Neural cell (in vitro differentiated cells): ENCODE measurements at regions not wholly inside any gene's neighbourhood (a gene's known extent, or its start where the extent isn't known, plus 50 kb on each side); places are given as distances from the start of the nearest gene placed in this dataset.

Experiments
- H2AFZ ChIP-seq: fragments of 200-600, 300-800 bp; sonication (generic), shearing (Covaris generic); 2 replicates; pipeline ENCODE4 v1.6.0; 2014; ENCODE audit warnings: low read depth, mild to moderate bottlenecking, antibody characterized with exemption, low read length, moderate library complexity
- H3F3A ChIP-seq: fragments of 200-600 bp; shearing (Covaris generic); 2 replicates; pipeline ENCODE4 v1.6.1; 2016; ENCODE audit warnings: mild to moderate bottlenecking, moderate library complexity, mixed read lengths, antibody characterized with exemption, low read length; ENCODE audit not compliant: insufficient read depth, poor library complexity, severe bottlenecking
- H3K27ac ChIP-seq: fragments of 200-600, 300-800 bp; sonication (generic), shearing (Covaris generic); 2 replicates; pipeline ENCODE4 v1.5.1; 2014; ENCODE audit warnings: mild to moderate bottlenecking, low read length, moderate library complexity
- H3K27me3 ChIP-seq: fragments of 300-800, 200-600 bp; sonication (generic), shearing (Covaris generic); 2 replicates; pipeline ENCODE4 v1.6.0; 2014; ENCODE audit warnings: mild to moderate bottlenecking, low read depth, low read length, moderate library complexity; ENCODE audit not compliant: insufficient read depth
- H3K36me3 ChIP-seq: fragments of 300-800, 200-600 bp; sonication (generic), shearing (Covaris generic); 2 replicates; pipeline ENCODE4 v1.5.1; 2014; ENCODE audit warnings: mild to moderate bottlenecking, antibody characterized with exemption, low read length, moderate library complexity; ENCODE audit not compliant: insufficient read depth
- H3K4me2 ChIP-seq: fragments of 300-800, 200-600 bp; sonication (generic), shearing (Covaris generic); 2 replicates; pipeline ENCODE4 v1.6.0; 2014; ENCODE audit warnings: mild to moderate bottlenecking, low read length
- H3K4me3 ChIP-seq: fragments of 300-800, 200-600 bp; sonication (generic), shearing (Covaris generic); 2 replicates; pipeline ENCODE4 v1.5.1; 2014; ENCODE audit warnings: mild to moderate bottlenecking, low read length, moderate library complexity
- H3K79me2 ChIP-seq: fragments of 200-600 bp; shearing (Covaris generic); replicated peaks from 2 replicates; pipeline ENCODE4 v1.6.0; 2014; ENCODE audit warnings: mild to moderate bottlenecking, low read length, moderate library complexity; ENCODE audit not compliant: insufficient read depth
- H3K9ac ChIP-seq: fragments of 300-800, 200-600 bp; sonication (generic), shearing (Covaris generic); 2 replicates; pipeline ENCODE4 v1.6.1; 2016; ENCODE audit warnings: mild to moderate bottlenecking, low read length, mixed read lengths
- H3K9me2 ChIP-seq: fragments of 200-600 bp; shearing (Covaris generic); 2 replicates; pipeline ENCODE4 v1.6.1; 2016; ENCODE audit warnings: mild to moderate bottlenecking, low read length, mixed read lengths; ENCODE audit not compliant: insufficient read depth
- H3K9me3 ChIP-seq: fragments of 200-600, 300-800 bp; sonication (generic), shearing (Covaris generic); 2 replicates; pipeline ENCODE4 v1.6.1; 2016; ENCODE audit warnings: mild to moderate bottlenecking, mixed run types, low read length, moderate library complexity, mixed read lengths
- H4K20me1 ChIP-seq: fragments of 200-600 bp; shearing (Covaris generic); 2 replicates; pipeline ENCODE4 v1.6.1; 2016; ENCODE audit warnings: mild to moderate bottlenecking, mixed run types; ENCODE audit not compliant: insufficient read depth
- EP300 ChIP-seq: fragments of 450-650 bp; conservative IDR thresholded peaks from 2 replicates; pipeline ENCODE4 v1.6.1; 2014; ENCODE audit warnings: antibody characterized with exemption, mild to moderate bottlenecking, moderate library complexity; ENCODE audit not compliant: poor library complexity, severe bottlenecking
- EZH2 ChIP-seq: fragments of 200-600, 300-800 bp; shearing (Covaris generic), sonication (generic); IDR thresholded peaks from 2 replicates; pipeline ENCODE4 v1.6.1; 2014; ENCODE audit warnings: antibody characterized with exemption, low read length, borderline replicate concordance, mild to moderate bottlenecking; ENCODE audit not compliant: insufficient read depth, poor library complexity, severe bottlenecking
- MXI1 ChIP-seq: fragments of 450-650 bp; conservative IDR thresholded peaks from 2 replicates; pipeline ENCODE4 v1.6.1; 2014; ENCODE audit warnings: antibody characterized with exemption, mild to moderate bottlenecking; ENCODE audit not compliant: poor library complexity, severe bottlenecking
- POLR2AphosphoS5 ChIP-seq: IDR thresholded peaks from 2 replicates; pipeline ENCODE4 v1.6.1; 2012
- RAD21 ChIP-seq: fragments of 450-650 bp; conservative IDR thresholded peaks from 2 replicates; pipeline ENCODE4 v1.6.1; 2014; ENCODE audit warnings: antibody characterized with exemption, mild to moderate bottlenecking, moderate library complexity
- SMC3 ChIP-seq: fragments of 450-650 bp; conservative IDR thresholded peaks from 2 replicates; pipeline ENCODE4 v1.6.1; 2014; ENCODE audit warnings: antibody characterized with exemption, mild to moderate bottlenecking, moderate library complexity; ENCODE audit not compliant: poor library complexity
- TAF1 ChIP-seq: IDR thresholded peaks from 2 replicates; pipeline ENCODE4 v1.6.1; 2012; ENCODE audit warnings: low read depth
- TF ChIP-seq, protein P1 (sequence below): fragments of 450-650 bp; IDR thresholded peaks from 2 replicates; pipeline ENCODE4 v1.5.1; 2014; ENCODE audit warnings: antibody characterized with exemption, mild to moderate bottlenecking, moderate library complexity; ENCODE audit not compliant: poor library complexity, severe bottlenecking
- TF ChIP-seq, protein P2 (sequence below): IDR thresholded peaks from 2 replicates; pipeline ENCODE4 v1.6.1; 2012; ENCODE audit warnings: borderline replicate concordance

DNA sequence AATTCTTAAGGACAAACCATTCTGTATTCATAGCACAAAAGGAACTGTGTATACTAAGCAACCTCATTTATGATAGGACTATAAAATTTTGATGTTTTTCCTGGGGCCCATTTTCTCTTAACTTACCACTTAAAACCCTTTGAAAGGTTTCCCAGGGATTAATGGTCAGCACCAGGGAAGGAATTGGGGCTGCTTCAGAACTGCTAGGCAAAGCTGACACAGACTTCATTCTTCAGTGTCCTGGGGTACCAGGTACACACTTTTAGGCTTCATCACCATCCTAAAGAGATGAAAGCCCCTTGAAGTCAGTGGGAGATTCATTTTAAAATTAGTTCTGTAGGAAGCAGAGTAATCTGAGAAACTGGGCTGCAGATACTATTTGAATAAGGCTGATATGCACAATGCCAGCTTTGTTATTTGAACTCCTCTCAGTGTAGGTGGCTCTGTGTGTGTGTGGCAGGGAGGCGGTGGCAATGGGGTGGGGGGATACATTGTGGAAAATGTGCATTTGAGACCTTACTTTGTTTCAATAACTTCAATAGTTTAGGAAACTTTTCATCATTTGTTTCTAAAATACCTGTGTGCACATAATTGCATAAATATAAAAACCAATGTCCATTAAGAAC lies 329.3 kb upstream of the DCN start:
- Histone ChIP-seq H3K4me2 (no peak overlapping the region), H3K9ac (no peak overlapping the region), H2AFZ (no peak overlapping the region), H4K20me1 (peaks cover 3% of the 10 kb centered on the region), H3K79me2 (no peaks in the 10 kb centered on the region), H3K9me3 (no peaks in the 10 kb centered on the region), H3K9me2 (no peaks in the 10 kb centered on the region), H3K36me3 (no peaks in the 10 kb centered on the region), H3F3A (no peaks in the 10 kb centered on the region), H3K27ac (no peak overlapping the region), H3K27me3 (no peaks in the 10 kb centered on the region), H3K4me3 (no peak overlapping the region)
- TF ChIP-seq TAF1 (no peak), RAD21 (no peak), MXI1 (no peak), POLR2AphosphoS5 (no peak)

DNA sequence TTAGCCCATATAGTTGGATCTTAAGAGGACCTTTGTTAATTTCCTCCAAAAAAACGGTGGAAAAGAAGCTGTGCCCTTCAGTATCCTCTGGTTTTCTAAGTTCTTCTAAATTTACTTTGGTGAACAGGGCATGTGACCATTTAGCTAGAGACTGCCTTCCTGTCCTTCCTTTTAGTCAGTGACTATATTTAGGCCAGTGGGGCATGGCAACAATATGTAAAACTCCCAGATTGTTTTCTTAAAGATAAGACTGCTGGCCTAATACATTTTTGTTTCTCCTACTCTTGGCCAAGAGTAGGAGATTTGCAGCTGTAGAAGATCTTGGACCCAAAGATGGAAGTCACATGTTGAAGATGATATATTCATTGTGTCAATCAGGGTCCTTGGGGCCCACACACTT lies 325.1 kb upstream of the DCN start:
- no peaks in the 10 kb centered on the region for H3K9me3 ChIP-seq
- H3K4me2 ChIP-seq: no peak overlapping the region
- no peak overlapping the region for H2AFZ ChIP-seq
- H3K4me3 ChIP-seq: no peak overlapping the region
- H3K79me2 ChIP-seq: no peaks in the 10 kb centered on the region
- no peaks in the 10 kb centered on the region for H3K9me2 ChIP-seq
- no peak overlapping the region for H3K9ac ChIP-seq
- H3F3A ChIP-seq: no peaks in the 10 kb centered on the region
- H3K27me3 ChIP-seq: no peaks in the 10 kb centered on the region
- H3K27ac ChIP-seq: no peak overlapping the region
- TF ChIP-seq TAF1 (no peak), EP300 (no peak), MXI1 (no peak), RAD21 (no peak), EZH2 (no peak), POLR2AphosphoS5 (no peak), SMC3 (no peak)
- TF ChIP-seq, protein P1, sequence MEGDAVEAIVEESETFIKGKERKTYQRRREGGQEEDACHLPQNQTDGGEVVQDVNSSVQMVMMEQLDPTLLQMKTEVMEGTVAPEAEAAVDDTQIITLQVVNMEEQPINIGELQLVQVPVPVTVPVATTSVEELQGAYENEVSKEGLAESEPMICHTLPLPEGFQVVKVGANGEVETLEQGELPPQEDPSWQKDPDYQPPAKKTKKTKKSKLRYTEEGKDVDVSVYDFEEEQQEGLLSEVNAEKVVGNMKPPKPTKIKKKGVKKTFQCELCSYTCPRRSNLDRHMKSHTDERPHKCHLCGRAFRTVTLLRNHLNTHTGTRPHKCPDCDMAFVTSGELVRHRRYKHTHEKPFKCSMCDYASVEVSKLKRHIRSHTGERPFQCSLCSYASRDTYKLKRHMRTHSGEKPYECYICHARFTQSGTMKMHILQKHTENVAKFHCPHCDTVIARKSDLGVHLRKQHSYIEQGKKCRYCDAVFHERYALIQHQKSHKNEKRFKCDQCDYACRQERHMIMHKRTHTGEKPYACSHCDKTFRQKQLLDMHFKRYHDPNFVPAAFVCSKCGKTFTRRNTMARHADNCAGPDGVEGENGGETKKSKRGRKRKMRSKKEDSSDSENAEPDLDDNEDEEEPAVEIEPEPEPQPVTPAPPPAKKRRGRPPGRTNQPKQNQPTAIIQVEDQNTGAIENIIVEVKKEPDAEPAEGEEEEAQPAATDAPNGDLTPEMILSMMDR: no peak
- TF ChIP-seq, protein P2, sequence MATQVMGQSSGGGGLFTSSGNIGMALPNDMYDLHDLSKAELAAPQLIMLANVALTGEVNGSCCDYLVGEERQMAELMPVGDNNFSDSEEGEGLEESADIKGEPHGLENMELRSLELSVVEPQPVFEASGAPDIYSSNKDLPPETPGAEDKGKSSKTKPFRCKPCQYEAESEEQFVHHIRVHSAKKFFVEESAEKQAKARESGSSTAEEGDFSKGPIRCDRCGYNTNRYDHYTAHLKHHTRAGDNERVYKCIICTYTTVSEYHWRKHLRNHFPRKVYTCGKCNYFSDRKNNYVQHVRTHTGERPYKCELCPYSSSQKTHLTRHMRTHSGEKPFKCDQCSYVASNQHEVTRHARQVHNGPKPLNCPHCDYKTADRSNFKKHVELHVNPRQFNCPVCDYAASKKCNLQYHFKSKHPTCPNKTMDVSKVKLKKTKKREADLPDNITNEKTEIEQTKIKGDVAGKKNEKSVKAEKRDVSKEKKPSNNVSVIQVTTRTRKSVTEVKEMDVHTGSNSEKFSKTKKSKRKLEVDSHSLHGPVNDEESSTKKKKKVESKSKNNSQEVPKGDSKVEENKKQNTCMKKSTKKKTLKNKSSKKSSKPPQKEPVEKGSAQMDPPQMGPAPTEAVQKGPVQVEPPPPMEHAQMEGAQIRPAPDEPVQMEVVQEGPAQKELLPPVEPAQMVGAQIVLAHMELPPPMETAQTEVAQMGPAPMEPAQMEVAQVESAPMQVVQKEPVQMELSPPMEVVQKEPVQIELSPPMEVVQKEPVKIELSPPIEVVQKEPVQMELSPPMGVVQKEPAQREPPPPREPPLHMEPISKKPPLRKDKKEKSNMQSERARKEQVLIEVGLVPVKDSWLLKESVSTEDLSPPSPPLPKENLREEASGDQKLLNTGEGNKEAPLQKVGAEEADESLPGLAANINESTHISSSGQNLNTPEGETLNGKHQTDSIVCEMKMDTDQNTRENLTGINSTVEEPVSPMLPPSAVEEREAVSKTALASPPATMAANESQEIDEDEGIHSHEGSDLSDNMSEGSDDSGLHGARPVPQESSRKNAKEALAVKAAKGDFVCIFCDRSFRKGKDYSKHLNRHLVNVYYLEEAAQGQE: no peak
- no peaks in the 10 kb centered on the region for H3K36me3 ChIP-seq
- no peaks in the 10 kb centered on the region for H4K20me1 ChIP-seq
